NCI-H748 (cell line): ENCODE measurements at regions not wholly inside any gene's neighbourhood (a gene's known extent, or its start where the extent isn't known, plus 50 kb on each side); places are given as distances from the start of the nearest gene placed in this dataset.

ENCODE experiments used
- DNase-seq: peaks from one replicate; lab custom pipeline; 2025; ENCODE audit not compliant: unreplicated experiment; lab: John Stamatoyannopoulos, UW

DNA sequence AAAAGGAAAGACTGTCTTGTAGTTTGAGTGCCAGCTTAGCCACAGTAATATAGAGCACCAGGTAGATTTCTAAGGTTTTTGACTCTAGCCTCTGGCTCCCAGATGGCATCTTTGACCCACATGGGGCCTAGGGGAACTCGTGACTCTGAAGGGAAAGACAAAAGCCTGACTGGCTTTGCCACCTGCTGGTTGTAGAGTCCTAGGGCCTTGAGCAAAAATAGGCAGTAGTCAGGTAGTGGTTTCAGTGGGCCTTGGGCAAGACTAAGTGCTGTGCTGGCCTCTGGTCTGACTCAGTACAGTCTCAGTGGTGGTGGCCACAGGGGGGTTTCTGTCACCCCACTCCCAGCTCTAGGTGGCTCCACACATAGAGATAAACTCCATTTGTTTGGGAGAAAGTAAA, 349.4 kb downstream of the FAM181B start:
- DNase-seq = no peak

- DNase-seq = no peak
Measured at GRCh38 chr11:82373781-82374542, 359.7 kb downstream of the FAM181B start.

GRCh38 chr11:82365351-82365750, 368.3 kb downstream of the FAM181B start:
- DNase-seq = no peak

GRCh38 chr11:82356316-82356715, 377.3 kb downstream of the FAM181B start:
- DNase-seq = no peak

DNA sequence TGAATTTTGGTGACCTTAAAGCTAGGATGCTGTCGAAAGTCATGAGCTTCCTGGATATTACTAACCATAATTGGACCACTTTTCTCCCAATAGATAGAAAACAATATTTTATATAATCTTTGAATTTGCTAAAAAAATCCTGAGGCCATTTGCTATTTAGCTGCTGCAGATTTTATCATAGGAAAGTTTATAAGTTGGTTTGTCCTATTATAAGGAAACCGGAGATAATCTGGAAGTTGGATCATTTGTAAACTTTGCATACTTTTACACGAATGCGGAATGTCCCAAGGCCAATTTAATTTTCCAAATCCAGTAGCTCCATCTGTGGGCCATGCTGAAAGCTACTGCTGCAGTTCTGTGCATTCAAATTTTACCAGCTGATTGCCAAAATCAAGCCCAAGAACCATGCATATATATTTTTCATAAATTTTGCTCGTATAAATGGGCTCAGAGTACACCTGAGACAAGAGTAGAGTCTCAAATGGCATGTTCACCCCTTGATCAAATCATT, 378.3 kb downstream of the FAM181B start:
- DNase-seq = no peak

DNA sequence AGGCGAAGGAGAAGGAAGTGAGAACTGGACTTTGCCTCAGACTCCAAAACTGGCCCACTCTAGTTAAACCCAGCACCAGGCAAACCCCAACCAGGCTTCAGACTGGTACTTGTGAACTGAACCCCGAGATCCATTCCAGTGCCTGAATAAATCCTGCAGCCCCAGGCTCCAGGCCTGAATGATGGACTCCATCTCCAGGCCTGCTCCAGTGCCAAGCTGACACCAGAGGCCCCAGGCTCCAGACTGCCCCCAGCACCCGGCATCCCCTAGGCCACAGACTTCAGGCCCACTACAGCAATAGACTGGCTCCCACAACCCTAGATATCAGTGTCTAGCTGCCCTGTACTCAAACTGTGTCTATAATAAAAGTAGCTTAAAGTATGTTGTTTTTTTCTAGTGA, 406.8 kb downstream of the FAM181B start:
- no peak for DNase-seq

GRCh38 chr11:82321206-82321605, 412.5 kb downstream of the FAM181B start:
- DNase-seq = no peak

DNA sequence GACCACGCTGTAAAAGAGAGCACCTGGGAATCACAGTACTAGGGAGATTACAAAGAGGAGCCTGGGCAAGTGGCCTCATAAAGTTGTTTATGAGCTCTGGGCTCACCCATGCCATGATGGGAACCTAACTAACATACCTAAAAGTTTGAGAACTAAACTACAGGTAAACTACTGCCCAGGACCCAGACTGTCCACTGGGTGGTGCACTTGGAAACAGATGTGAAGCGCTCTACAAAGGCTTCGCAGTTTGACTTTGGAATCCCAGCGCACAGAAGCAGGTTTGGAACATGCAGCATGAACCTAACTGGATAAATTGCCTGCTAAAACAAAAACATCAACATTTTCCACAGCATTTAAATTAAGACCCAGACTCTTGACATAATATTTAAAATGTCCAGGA, 418.6 kb downstream of the FAM181B start:
- peak; percentile 45 for DNase-seq

GRCh38 chr11:82308979-82309378, 424.7 kb downstream of the FAM181B start:
- DNase-seq = no peak

- DNase-seq = no peak
Measured at GRCh38 chr11:82305123-82305522, 428.5 kb downstream of the FAM181B start.

- no peak for DNase-seq
Measured at GRCh38 chr11:82303671-82304070, 430.0 kb downstream of the FAM181B start.

DNA sequence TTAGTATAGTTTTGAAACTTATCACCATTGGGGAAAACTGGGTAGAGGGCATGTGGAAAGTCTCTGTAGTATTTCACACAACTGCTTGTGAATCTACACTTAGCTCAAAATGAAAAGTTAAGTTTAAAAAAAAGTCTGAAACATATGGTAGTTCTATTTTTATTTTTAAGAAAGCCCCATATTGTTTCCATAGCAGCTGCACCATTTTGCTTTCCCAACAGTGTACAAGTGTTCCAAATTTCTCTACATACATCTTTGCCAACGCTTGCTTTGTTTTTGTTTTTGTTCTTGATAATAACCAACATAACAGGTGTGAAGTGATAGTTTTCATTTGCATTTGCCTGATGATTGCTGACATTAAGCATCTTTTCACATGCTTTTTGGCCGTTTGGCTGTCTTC, 445.2 kb downstream of the FAM181B start:
- DNase-seq = no peak

GRCh38 chr11:82270870-82271269, 462.8 kb downstream of the FAM181B start:
- DNase-seq = no peak

- no peak for DNase-seq
Measured at GRCh38 chr11:82268627-82269026, 465.0 kb downstream of the FAM181B start.

DNA sequence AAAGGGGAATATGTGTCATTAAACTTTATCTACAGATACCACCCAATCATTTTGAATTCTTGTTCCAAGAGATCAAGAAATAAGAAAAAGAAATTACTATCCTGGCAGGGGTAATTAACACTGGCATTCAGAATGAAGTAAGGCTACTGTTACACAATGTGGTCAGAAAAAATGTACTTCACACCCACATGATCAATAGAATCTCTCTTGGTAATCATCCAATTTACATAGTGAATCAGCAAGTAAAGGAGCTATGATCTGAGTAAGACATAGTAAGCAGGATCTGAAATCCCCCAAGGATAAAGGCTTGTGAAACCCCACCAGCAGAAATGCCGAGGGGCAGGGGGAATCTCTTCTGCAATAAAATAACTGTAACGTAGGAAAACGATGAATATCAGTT, 466.5 kb downstream of the FAM181B start:
- no peak for DNase-seq

- DNase-seq = no peak
Measured at GRCh38 chr11:82261367-82261766, 472.3 kb downstream of the FAM181B start.

GRCh38 chr11:82250047-82250446, 483.6 kb downstream of the FAM181B start:
- no peak for DNase-seq

DNA sequence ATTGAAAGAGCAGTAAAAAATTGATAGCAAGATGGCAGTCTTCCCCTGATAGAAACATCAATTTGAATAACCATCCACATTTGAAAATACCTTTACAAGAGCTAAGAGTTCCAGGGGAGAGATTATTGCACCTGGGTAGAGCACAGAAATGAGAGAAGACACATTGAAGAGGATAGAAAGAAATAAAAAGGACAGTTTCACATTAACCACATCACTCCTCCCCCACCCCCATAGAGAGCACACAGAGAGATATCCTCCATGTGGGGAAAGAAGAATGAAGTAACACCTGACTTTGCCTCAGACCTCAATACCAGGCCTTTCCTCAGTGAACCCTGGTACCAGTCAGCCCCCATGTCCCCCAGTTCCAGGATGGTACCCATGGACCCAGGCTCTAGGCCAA, 486.7 kb downstream of the FAM181B start:
- DNase-seq = no peak

- DNase-seq = no peak
Measured at GRCh38 chr11:82239498-82239897, 494.2 kb downstream of the FAM181B start.

DNA sequence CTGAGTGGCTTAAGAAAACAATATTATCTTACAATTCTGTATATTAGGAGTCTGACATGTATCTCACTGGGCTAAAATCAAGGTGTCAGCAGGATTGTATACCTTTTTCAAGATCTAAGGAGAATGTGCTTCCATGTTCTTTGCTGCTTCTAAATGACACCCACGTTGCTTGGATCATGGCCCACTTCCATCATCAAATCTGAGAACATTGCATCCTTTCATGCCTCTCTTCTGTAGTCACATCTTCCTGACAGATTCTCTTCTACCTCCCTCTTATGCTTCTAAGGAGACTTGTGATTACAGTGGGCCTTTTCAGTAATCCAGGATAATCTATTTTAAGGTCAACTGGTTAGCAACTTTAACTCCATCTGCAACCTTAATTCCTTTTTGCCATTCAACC, 499.4 kb downstream of the FAM181B start:
- no peak for DNase-seq

GRCh38 chr11:82233201-82233600, 500.5 kb downstream of the FAM181B start:
- no peak for DNase-seq

DNA sequence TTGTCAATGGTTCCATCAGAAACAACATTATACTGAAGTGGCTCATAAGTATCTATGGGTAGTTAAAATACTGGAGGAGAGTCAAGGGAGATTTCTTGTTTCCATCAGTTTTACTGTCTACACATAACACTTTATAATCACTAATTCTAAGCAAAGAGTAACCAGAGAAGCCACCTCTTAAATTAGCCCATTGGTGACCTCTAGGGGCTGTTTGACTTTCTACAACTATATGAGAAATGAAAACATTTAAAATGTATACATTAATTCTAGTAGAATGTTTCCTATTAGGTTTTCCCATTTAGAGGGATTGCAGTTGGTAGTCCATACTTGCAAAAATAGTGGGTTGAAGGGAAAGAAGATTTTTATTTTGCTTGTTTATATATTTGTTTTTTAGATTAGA, 504.3 kb downstream of the FAM181B start:
- peak; percentile 49 for DNase-seq

DNA sequence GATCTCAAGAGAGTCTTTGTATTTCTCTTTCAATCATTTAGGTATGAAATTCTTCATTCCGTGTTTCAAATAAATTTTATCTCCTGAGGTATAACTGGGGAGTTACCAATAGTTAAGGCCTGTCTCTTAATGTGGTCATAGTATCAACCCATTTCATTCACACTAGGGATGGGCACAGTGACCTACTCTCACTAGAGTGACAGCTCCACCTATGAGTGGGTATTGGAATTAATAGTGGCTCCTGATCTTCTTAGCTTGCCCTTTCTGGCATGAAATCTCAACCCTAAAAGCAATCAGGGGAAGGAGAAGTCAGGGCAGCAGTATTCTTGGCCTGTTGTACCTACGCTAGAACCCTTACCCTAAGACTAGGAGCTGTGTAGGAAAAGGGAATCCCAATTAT, 507.7 kb downstream of the FAM181B start:
- peak; percentile 31 for DNase-seq
